ENCODE measurements at regions not wholly inside any gene's neighbourhood (a gene's known extent, or its start where the extent isn't known, plus 50 kb on each side); places are given as distances from the start of the nearest gene placed in this dataset.

DNA sequence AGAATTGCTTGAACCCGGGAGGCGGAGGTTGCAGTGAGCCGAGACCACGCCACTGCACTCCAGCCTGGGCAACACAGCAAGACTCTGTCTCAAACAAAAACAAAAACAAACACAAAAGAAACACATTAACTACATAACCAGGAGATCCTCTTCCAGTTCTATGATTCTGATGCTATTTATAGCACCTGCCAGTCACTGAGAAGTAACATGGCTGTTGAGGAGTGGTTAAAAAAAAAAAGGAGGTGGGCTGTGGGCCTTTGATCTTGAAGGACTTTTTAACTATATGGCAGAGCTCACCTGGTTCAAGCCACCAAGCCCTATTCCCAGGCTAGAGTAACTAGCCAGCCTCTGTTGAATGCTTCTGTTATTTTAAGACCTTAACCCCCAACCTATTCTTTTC, 148.8 kb downstream of the ZBTB18 start:
- DNase-seq (ENCODE audit: low read depth, low spot score), result no peak
- H3K4me1 ChIP-seq (ENCODE audit: control insufficient read depth, insufficient read depth, low read length), result no peaks in the 10 kb centered on the region
- no peaks in the 10 kb centered on the region for H3K9me3 ChIP-seq (ENCODE audit: control insufficient read depth, insufficient read depth, low read depth, low read length)
- H3K36me3 ChIP-seq (ENCODE audit: control insufficient read depth, insufficient read depth, low read length), result no peaks in the 10 kb centered on the region
- TF ChIP-seq, protein P1, sequence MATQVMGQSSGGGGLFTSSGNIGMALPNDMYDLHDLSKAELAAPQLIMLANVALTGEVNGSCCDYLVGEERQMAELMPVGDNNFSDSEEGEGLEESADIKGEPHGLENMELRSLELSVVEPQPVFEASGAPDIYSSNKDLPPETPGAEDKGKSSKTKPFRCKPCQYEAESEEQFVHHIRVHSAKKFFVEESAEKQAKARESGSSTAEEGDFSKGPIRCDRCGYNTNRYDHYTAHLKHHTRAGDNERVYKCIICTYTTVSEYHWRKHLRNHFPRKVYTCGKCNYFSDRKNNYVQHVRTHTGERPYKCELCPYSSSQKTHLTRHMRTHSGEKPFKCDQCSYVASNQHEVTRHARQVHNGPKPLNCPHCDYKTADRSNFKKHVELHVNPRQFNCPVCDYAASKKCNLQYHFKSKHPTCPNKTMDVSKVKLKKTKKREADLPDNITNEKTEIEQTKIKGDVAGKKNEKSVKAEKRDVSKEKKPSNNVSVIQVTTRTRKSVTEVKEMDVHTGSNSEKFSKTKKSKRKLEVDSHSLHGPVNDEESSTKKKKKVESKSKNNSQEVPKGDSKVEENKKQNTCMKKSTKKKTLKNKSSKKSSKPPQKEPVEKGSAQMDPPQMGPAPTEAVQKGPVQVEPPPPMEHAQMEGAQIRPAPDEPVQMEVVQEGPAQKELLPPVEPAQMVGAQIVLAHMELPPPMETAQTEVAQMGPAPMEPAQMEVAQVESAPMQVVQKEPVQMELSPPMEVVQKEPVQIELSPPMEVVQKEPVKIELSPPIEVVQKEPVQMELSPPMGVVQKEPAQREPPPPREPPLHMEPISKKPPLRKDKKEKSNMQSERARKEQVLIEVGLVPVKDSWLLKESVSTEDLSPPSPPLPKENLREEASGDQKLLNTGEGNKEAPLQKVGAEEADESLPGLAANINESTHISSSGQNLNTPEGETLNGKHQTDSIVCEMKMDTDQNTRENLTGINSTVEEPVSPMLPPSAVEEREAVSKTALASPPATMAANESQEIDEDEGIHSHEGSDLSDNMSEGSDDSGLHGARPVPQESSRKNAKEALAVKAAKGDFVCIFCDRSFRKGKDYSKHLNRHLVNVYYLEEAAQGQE (IDR thresholded peaks at IDR 0.05; ENCODE audit: insufficient read depth in 1 of 2, low read depth in 2 of 2, low read length in 1 of 2), result no peak
- TF ChIP-seq, protein P2, sequence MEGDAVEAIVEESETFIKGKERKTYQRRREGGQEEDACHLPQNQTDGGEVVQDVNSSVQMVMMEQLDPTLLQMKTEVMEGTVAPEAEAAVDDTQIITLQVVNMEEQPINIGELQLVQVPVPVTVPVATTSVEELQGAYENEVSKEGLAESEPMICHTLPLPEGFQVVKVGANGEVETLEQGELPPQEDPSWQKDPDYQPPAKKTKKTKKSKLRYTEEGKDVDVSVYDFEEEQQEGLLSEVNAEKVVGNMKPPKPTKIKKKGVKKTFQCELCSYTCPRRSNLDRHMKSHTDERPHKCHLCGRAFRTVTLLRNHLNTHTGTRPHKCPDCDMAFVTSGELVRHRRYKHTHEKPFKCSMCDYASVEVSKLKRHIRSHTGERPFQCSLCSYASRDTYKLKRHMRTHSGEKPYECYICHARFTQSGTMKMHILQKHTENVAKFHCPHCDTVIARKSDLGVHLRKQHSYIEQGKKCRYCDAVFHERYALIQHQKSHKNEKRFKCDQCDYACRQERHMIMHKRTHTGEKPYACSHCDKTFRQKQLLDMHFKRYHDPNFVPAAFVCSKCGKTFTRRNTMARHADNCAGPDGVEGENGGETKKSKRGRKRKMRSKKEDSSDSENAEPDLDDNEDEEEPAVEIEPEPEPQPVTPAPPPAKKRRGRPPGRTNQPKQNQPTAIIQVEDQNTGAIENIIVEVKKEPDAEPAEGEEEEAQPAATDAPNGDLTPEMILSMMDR (IDR thresholded peaks at IDR 0.05), result no peak
- TF ChIP-seq SIN3A (IDR thresholded peaks at IDR 0.05; ENCODE audit: borderline replicate concordance, insufficient read depth, low read depth, low read length), result no peak
- no peak for TF ChIP-seq POLR2AphosphoS5 (IDR thresholded peaks at IDR 0.05; ENCODE audit: low read depth, low read length)
- no peak for TF ChIP-seq TCF7L2 (IDR thresholded peaks at IDR 0.05; ENCODE audit: low read depth, low read length)
- H3K27me3 ChIP-seq (ENCODE audit: control insufficient read depth, insufficient read depth, low read length), result no peaks in the 10 kb centered on the region
- CTCF ChIA-PET, result no interaction called here
- no TSS peak for BruUV-seq (replicated peaks)
- no peak overlapping the region for H3K27ac ChIP-seq (ENCODE audit: low read length)
- H3K4me3 ChIP-seq (ENCODE audit: low read depth in 2 of 2, low read length in 2 of 2), result no peak overlapping the region
- intact Hi-C loops (cut with micrococcal nuclease; ENCODE audit: unreplicated experiment), result no loop called here
- in situ Hi-C loops (cut with HindIII; ENCODE audit: low pct_unique_long_range_greater_than_20kb, low sequenced_read_pairs), result no loop called here
- ATAC-seq, result no peak
- POLR2A ChIA-PET, result no interaction called here

DNA sequence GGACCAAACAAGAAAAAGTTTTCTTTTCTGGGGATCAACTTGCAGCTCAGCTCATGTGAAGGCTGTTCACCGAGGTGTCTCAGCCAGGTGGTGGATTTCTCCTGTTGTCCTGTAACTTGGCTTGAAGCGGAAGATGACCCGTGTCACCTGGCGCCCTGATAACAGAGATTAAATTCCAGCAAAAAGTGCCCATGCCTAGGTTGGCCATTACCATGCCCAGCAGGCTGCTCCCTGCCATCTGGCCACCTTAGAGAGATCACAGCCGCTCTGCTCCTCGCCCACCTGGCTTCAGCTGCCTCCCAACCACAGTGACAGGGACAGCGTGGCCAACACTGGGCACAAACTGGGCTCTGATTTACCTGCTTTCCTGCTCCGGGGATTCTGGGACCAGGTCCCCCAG, 149.5 kb downstream of the ZBTB18 start:
- TF ChIP-seq, protein P1 (IDR thresholded peaks at IDR 0.05; ENCODE audit: insufficient read depth in 1 of 2, low read depth in 2 of 2, low read length in 1 of 2), result no peak

More for the DNA sequence above, 149.5 kb downstream of the ZBTB18 start:
- in situ Hi-C loops (cut with HindIII; ENCODE audit: low pct_unique_long_range_greater_than_20kb, low sequenced_read_pairs) (no loop called here), intact Hi-C loops (cut with micrococcal nuclease; ENCODE audit: unreplicated experiment) (no loop called here)
- Histone ChIP-seq H3K27ac (ENCODE audit: low read length) (no peak overlapping the region), H3K4me3 (ENCODE audit: low read depth in 2 of 2, low read length in 2 of 2) (no peak overlapping the region), H3K9me3 (ENCODE audit: control insufficient read depth, insufficient read depth, low read depth, low read length) (no peaks in the 10 kb centered on the region), H3K36me3 (ENCODE audit: control insufficient read depth, insufficient read depth, low read length) (no peaks in the 10 kb centered on the region), H3K4me1 (ENCODE audit: control insufficient read depth, insufficient read depth, low read length) (no peaks in the 10 kb centered on the region), H3K27me3 (ENCODE audit: control insufficient read depth, insufficient read depth, low read length) (no peaks in the 10 kb centered on the region)
- POLR2A ChIA-PET, result no interaction called here
- BruUV-seq (replicated peaks), result no TSS peak
- DNase-seq (ENCODE audit: low read depth, low spot score) (no peak), ATAC-seq (no peak)
- CTCF ChIA-PET, result no interaction called here

Data from Panc1 (cell line).